ENCODE measurements at regions not wholly inside any gene's neighbourhood (a gene's known extent, or its start where the extent isn't known, plus 50 kb on each side); places are given as distances from the start of the nearest gene placed in this dataset.

DNA sequence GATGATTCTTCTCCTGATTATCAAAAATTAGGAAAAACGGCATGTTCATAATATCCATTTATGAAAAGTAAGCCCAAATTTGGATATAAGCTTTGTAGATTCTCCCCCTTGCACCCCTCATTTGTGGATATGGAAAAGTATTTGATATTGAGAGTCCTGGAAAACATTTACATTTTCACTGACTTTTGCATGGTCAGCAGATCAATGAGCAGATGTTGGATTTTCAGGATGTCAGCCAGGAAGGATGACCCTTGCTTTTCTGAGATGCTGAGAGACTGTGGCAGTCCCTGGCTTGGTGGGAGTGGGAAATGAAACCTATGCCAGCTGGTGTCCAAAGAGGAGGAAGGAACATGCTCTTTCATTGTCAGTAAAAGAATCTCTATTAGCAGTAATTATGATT is 410.8 kb downstream of the DMAC1 start:
- Histone ChIP-seq H4K20me1 (ENCODE audit: insufficient read depth) (no peaks in the 10 kb centered on the region), H3K4me2 (no peak overlapping the region), H3K9ac (no peak overlapping the region), H3K36me3 (ENCODE audit: insufficient read depth) (no peaks in the 10 kb centered on the region), H3K27ac (no peak overlapping the region), H3K4me3 (IDR thresholded peaks at IDR 0.05; ENCODE audit: insufficient read depth, low read depth, low read length) (no peak overlapping the region), H3K27me3 (ENCODE audit: insufficient read depth, low read depth) (no peaks in the 10 kb centered on the region), H2AFZ (ENCODE audit: low read depth) (no peak overlapping the region), H3K79me2 (ENCODE audit: insufficient read depth, low read depth) (no peaks in the 10 kb centered on the region), H3K4me1 (ENCODE audit: low read depth, poor library complexity, severe bottlenecking) (no peaks in the 10 kb centered on the region)
- TF ChIP-seq, protein P1, sequence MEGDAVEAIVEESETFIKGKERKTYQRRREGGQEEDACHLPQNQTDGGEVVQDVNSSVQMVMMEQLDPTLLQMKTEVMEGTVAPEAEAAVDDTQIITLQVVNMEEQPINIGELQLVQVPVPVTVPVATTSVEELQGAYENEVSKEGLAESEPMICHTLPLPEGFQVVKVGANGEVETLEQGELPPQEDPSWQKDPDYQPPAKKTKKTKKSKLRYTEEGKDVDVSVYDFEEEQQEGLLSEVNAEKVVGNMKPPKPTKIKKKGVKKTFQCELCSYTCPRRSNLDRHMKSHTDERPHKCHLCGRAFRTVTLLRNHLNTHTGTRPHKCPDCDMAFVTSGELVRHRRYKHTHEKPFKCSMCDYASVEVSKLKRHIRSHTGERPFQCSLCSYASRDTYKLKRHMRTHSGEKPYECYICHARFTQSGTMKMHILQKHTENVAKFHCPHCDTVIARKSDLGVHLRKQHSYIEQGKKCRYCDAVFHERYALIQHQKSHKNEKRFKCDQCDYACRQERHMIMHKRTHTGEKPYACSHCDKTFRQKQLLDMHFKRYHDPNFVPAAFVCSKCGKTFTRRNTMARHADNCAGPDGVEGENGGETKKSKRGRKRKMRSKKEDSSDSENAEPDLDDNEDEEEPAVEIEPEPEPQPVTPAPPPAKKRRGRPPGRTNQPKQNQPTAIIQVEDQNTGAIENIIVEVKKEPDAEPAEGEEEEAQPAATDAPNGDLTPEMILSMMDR (conservative IDR thresholded peaks at IDR 0.05; ENCODE audit: low read depth, low read length): no peak

DNA sequence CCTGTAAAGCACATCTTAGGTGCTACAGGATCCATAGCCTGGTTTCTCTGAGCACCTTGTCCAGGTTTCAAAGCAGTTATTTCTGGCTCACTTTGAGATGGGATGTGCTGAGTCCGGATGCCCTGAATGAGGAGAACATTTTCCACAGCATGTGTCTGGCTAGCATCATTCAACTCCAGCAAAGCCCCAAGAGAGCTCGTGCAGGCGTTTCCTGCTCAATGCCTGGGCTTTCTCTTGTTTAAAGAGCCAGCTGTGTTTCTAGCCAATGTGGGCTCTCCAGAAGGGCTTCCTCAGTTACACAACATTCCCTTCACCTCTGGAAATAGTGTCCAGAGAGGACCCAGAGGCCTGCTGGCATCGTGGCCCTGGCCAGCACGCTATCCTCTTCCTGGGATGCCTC is 411.7 kb downstream of the DMAC1 start:
- H3K27me3 ChIP-seq (ENCODE audit: insufficient read depth, low read depth): no peaks in the 10 kb centered on the region
- TF ChIP-seq, protein P1 (conservative IDR thresholded peaks at IDR 0.05; ENCODE audit: low read depth, low read length): no peak

DNA sequence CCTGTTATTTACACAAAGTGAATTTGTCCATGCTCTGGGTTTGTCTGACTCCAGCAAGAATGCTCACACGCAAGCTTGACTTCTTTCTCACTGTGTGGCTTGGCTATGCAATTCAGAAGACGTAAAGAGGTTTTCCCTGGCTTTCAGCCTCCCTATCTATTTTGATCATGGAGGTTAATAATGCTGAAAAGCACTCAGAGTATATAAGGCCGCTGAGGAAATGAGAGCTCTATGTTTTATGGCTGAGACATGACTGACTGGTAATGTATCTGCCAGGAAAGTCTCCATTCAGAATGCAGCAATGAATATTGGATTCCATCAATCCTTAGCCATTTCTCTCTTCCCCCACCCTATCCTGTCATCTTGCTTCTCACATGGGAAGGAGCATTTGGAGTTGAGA is 417.3 kb downstream of the DMAC1 start:
- no peak overlapping the region for H3K27ac ChIP-seq
- H2AFZ ChIP-seq (ENCODE audit: low read depth): no peak overlapping the region
- H3K4me3 ChIP-seq (IDR thresholded peaks at IDR 0.05; ENCODE audit: insufficient read depth, low read depth, low read length): no peak overlapping the region
- no peak overlapping the region for H3K4me2 ChIP-seq
- H3K4me1 ChIP-seq (ENCODE audit: low read depth, poor library complexity, severe bottlenecking): no peaks in the 10 kb centered on the region
- H3K9ac ChIP-seq: no peak overlapping the region
- no peaks in the 10 kb centered on the region for H4K20me1 ChIP-seq (ENCODE audit: insufficient read depth)
- no peaks in the 10 kb centered on the region for H3K79me2 ChIP-seq (ENCODE audit: insufficient read depth, low read depth)
- TF ChIP-seq, protein P1 (conservative IDR thresholded peaks at IDR 0.05; ENCODE audit: low read depth, low read length): no peak
- no peaks in the 10 kb centered on the region for H3K36me3 ChIP-seq (ENCODE audit: insufficient read depth)
- H3K27me3 ChIP-seq (ENCODE audit: insufficient read depth, low read depth): no peaks in the 10 kb centered on the region

More for the DNA sequence above, 411.7 kb downstream of the DMAC1 start:
- no peak overlapping the region for H3K4me3 ChIP-seq (IDR thresholded peaks at IDR 0.05; ENCODE audit: insufficient read depth, low read depth, low read length)
- no peaks in the 10 kb centered on the region for H3K36me3 ChIP-seq (ENCODE audit: insufficient read depth)
- H3K4me1 ChIP-seq (ENCODE audit: low read depth, poor library complexity, severe bottlenecking): no peaks in the 10 kb centered on the region
- H3K79me2 ChIP-seq (ENCODE audit: insufficient read depth, low read depth): no peaks in the 10 kb centered on the region
- no peak overlapping the region for H3K4me2 ChIP-seq
- no peak overlapping the region for H3K9ac ChIP-seq
- no peak overlapping the region for H2AFZ ChIP-seq (ENCODE audit: low read depth)
- H4K20me1 ChIP-seq (ENCODE audit: insufficient read depth): no peaks in the 10 kb centered on the region
- H3K27ac ChIP-seq: no peak overlapping the region

DNA sequence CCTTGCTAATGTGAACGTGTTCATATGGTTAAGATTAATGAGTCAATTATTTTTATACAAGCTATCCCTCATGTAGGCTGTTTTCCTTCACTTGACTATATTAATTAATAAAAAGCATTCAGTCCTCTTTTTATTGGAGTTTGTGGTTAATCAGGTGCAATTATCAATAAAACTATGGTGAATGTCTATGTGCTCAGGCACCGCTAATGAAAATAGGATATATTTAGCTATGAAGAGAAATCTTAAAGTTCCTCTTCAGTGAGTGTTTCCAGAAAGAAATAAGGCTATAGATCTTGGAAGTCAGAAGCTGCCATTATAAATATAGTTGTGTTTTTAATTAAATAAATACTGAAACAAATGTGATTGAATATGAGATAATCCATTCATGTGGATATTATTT is 422.1 kb downstream of the DMAC1 start:
- Histone ChIP-seq H3K79me2 (ENCODE audit: insufficient read depth, low read depth) (no peaks in the 10 kb centered on the region), H3K4me2 (no peak overlapping the region), H2AFZ (ENCODE audit: low read depth) (no peak overlapping the region), H3K4me3 (IDR thresholded peaks at IDR 0.05; ENCODE audit: insufficient read depth, low read depth, low read length) (no peak overlapping the region), H3K9ac (no peak overlapping the region), H3K27me3 (ENCODE audit: insufficient read depth, low read depth) (no peaks in the 10 kb centered on the region), H3K27ac (no peak overlapping the region), H4K20me1 (ENCODE audit: insufficient read depth) (no peaks in the 10 kb centered on the region), H3K4me1 (ENCODE audit: low read depth, poor library complexity, severe bottlenecking) (no peaks in the 10 kb centered on the region), H3K36me3 (ENCODE audit: insufficient read depth) (no peaks in the 10 kb centered on the region)
- TF ChIP-seq, protein P1 (conservative IDR thresholded peaks at IDR 0.05; ENCODE audit: low read depth, low read length): no peak

Measured in KMS-11 (cell line).